IMR-90 (cell line): ENCODE measurements at regions not wholly inside any gene's neighbourhood (a gene's known extent, or its start where the extent isn't known, plus 50 kb on each side); places are given as distances from the start of the nearest gene placed in this dataset.

ENCODE experiments used
- ATAC-seq: fragments of 200-7000 bp; cut with Tn5 transposase; 2 replicates; pipeline ENCODE4 v1.9.1; 2020; ENCODE audit warnings: low read depth, mild to moderate bottlenecking, moderate library complexity
- BruUV-seq: library from RNA; stranded (reverse); fragments of 400-500 nt; replicated peaks from 2 replicates; lab custom pipeline; 2021; lab: Mats Ljungman, UMichigan
- CTCF ChIA-PET: fragments of 300-600 bp; formaldehyde crosslinking; extraction: SDS; loops from one replicate; lab custom pipeline; 2021; ENCODE audit warnings: antibody characterized with exemption; lab: Yijun Ruan, JAX
- POLR2A ChIA-PET: fragments of 300-600 bp; sonication (Branson Sonifier 250); formaldehyde crosslinking; loops from one replicate; lab custom pipeline; 2022; ENCODE audit warnings: antibody characterized with exemption; ENCODE audit not compliant: unreplicated experiment; lab: Charles Lee
- DNase-seq: peaks from one replicate; pipeline ENCODE4 v3.0.0; 2013
- H2AFZ ChIP-seq: replicated peaks from 2 replicates; pipeline ENCODE3; 2013; ENCODE audit warnings: low read length, mild to moderate bottlenecking; ENCODE audit not compliant: poor library complexity
- H2AK5ac ChIP-seq: 2 replicates; pipeline ENCODE4 v1.6.1; 2013; ENCODE audit warnings: low read depth, low read length, inconsistent platforms
- H2AK9ac ChIP-seq: replicated peaks from 2 replicates; pipeline ENCODE3; 2013; ENCODE audit warnings: mild to moderate bottlenecking, low read depth, low read length, moderate library complexity; ENCODE audit not compliant: poor library complexity
- H2BK120ac ChIP-seq: 2 replicates; pipeline ENCODE4 v1.6.1; 2013; ENCODE audit warnings: low read depth, low read length, inconsistent platforms
- H2BK15ac ChIP-seq: 3 replicates; pipeline ENCODE4 v1.6.1; 2013; ENCODE audit warnings: low read depth, low read length, inconsistent platforms
- H2BK20ac ChIP-seq: 2 replicates; pipeline ENCODE4 v1.6.1; 2013; ENCODE audit warnings: low read depth, mild to moderate bottlenecking, inconsistent platforms, low read length, moderate library complexity
- H2BK5ac ChIP-seq: 2 replicates; pipeline ENCODE4 v1.6.1; 2013; ENCODE audit warnings: mild to moderate bottlenecking, low read depth, low read length, inconsistent platforms; ENCODE audit not compliant: poor library complexity, severe bottlenecking
- H3K14ac ChIP-seq: replicated peaks from 2 replicates; pipeline ENCODE4 v1.6.1; 2013; ENCODE audit warnings: low read depth, low read length, inconsistent platforms
- H3K18ac ChIP-seq: 2 replicates; pipeline ENCODE4 v1.6.1; 2013; ENCODE audit warnings: low read depth, low read length, control low read depth
- H3K23ac ChIP-seq: 2 replicates; pipeline ENCODE4 v1.6.1; 2013; ENCODE audit warnings: low read depth, low read length, inconsistent platforms
- H3K27ac ChIP-seq: 2 replicates; pipeline ENCODE4 v1.5.1; 2013; ENCODE audit warnings: mild to moderate bottlenecking, control low read depth, low read length; ENCODE audit not compliant: insufficient read depth
- H3K27me3 ChIP-seq: 2 replicates; pipeline ENCODE4 v1.6.1; 2013; ENCODE audit warnings: low read length; ENCODE audit not compliant: control insufficient read depth, insufficient read depth
- H3K36me3 ChIP-seq: 2 replicates; pipeline ENCODE4 v1.6.1; 2013; ENCODE audit warnings: low read length, mixed read lengths; ENCODE audit not compliant: control insufficient read depth, insufficient read depth
- H3K4ac ChIP-seq: 2 replicates; pipeline ENCODE4 v1.6.1; 2013; ENCODE audit warnings: low read depth, low read length, inconsistent platforms
- H3K4me1 ChIP-seq: 2 replicates; pipeline ENCODE4 v1.6.1; 2013; ENCODE audit warnings: low read length, mixed read lengths; ENCODE audit not compliant: control insufficient read depth, insufficient read depth
- H3K4me2 ChIP-seq: 2 replicates; pipeline ENCODE4 v1.6.1; 2013; ENCODE audit warnings: low read depth, mild to moderate bottlenecking, control low read depth, low read length, moderate library complexity
- H3K4me3 ChIP-seq: 2 replicates; pipeline ENCODE4 v1.5.1; 2013; ENCODE audit warnings: low read depth, mild to moderate bottlenecking, control low read depth, low read length, moderate library complexity; ENCODE audit not compliant: insufficient read depth
- H3K56ac ChIP-seq: 2 replicates; pipeline ENCODE4 v1.6.1; 2013; ENCODE audit warnings: low read length, inconsistent platforms; ENCODE audit not compliant: insufficient read depth; ENCODE audit errors: extremely low read depth
- H3K79me1 ChIP-seq, 2 experiments: 2 replicates each; pipeline ENCODE4 v1.6.1; 2013; ENCODE audit warnings: low read length in 2 of 2, inconsistent platforms in 1 of 2, low read depth in 1 of 2
- H3K9ac ChIP-seq: 2 replicates; pipeline ENCODE4 v1.6.1; 2013; ENCODE audit warnings: low read depth, low read length, control low read depth
- H3K9me1 ChIP-seq: 2 replicates; pipeline ENCODE4 v1.6.1; 2013; ENCODE audit warnings: low read length, inconsistent platforms; ENCODE audit not compliant: insufficient read depth
- H3K9me3 ChIP-seq: 2 replicates; pipeline ENCODE4 v1.6.1; 2013; ENCODE audit warnings: low read length; ENCODE audit not compliant: control insufficient read depth, insufficient read depth
- H4K20me1 ChIP-seq: 2 replicates; pipeline ENCODE4 v1.6.1; 2013; ENCODE audit warnings: low read length, inconsistent platforms; ENCODE audit not compliant: insufficient read depth
- H4K5ac ChIP-seq: 2 replicates; pipeline ENCODE4 v1.6.1; 2013; ENCODE audit warnings: mild to moderate bottlenecking, low read depth, low read length, control low read depth
- H4K8ac ChIP-seq, 2 experiments: 2 replicates each; pipeline ENCODE4 v1.6.1; 2013; ENCODE audit warnings: low read depth in 2 of 2, low read length in 2 of 2, control low read depth in 1 of 2, inconsistent platforms in 1 of 2
- H4K91ac ChIP-seq: 2 replicates; pipeline ENCODE4 v1.6.1; 2013; ENCODE audit warnings: low read depth, low read length, inconsistent platforms; ENCODE audit not compliant: insufficient read depth
- BHLHE40 ChIP-seq: fragments of 150-350 bp; IDR thresholded peaks from 2 replicates; pipeline ENCODE4 v1.6.1; 2016; ENCODE audit warnings: mild to moderate bottlenecking, low read depth, low read length
- CEBPB ChIP-seq: IDR thresholded peaks from 2 replicates; pipeline ENCODE4 v1.6.1; 2012; ENCODE audit warnings: low read depth, low read length, improper control_type of control experiment
- CHD1 ChIP-seq: IDR thresholded peaks from 2 replicates; pipeline ENCODE4 v1.6.1; 2012; ENCODE audit warnings: low read depth, low read length, improper control_type of control experiment
- CTCF ChIP-seq: conservative IDR thresholded peaks from 2 replicates; pipeline ENCODE4 v1.5.1; 2012; ENCODE audit warnings: mild to moderate bottlenecking, low read depth, low read length, improper control_type of control experiment
- ELK1 ChIP-seq: fragments of 150-350 bp; IDR thresholded peaks from 2 replicates; pipeline ENCODE4 v1.6.1; 2016; ENCODE audit warnings: low read depth, mild to moderate bottlenecking, low read length, moderate library complexity, borderline replicate concordance
- FOS ChIP-seq: fragments of 150-350 bp; IDR thresholded peaks from 2 replicates; pipeline ENCODE4 v1.6.1; 2016; ENCODE audit warnings: low read depth, low read length
- MAFK ChIP-seq: IDR thresholded peaks from 2 replicates; pipeline ENCODE4 v1.6.1; 2012; ENCODE audit warnings: low read depth, low read length, improper control_type of control experiment
- MAZ ChIP-seq: IDR thresholded peaks from 2 replicates; pipeline ENCODE4 v1.6.1; 2012; ENCODE audit warnings: low read depth, mild to moderate bottlenecking, low read length, improper control_type of control experiment, moderate library complexity, borderline replicate concordance
- MXI1 ChIP-seq: IDR thresholded peaks from 2 replicates; pipeline ENCODE4 v1.6.1; 2012; ENCODE audit warnings: low read depth, mild to moderate bottlenecking, low read length, moderate library complexity, borderline replicate concordance
- NFE2L2 ChIP-seq: fragments of 150-350 bp; IDR thresholded peaks from 2 replicates; pipeline ENCODE4 v1.6.1; 2016; ENCODE audit warnings: low read depth, mild to moderate bottlenecking, low read length
- POLR2A ChIP-seq: IDR thresholded peaks from 2 replicates; pipeline ENCODE4 v1.6.1; 2012; ENCODE audit warnings: mild to moderate bottlenecking, low read depth, low read length
- RCOR1 ChIP-seq: IDR thresholded peaks from 2 replicates; pipeline ENCODE4 v1.6.1; 2012; ENCODE audit warnings: mild to moderate bottlenecking, low read length, improper control_type of control experiment; ENCODE audit not compliant: insufficient replicate concordance
- RFX5 ChIP-seq: IDR thresholded peaks from 2 replicates; pipeline ENCODE4 v1.8.0; 2012; ENCODE audit warnings: low read depth, mild to moderate bottlenecking, low read length, moderate library complexity
- USF2 ChIP-seq: fragments of 150-350 bp; IDR thresholded peaks from 2 replicates; pipeline ENCODE4 v1.6.1; 2017; ENCODE audit warnings: mild to moderate bottlenecking, antibody characterized with exemption, low read length, low read depth
- WGBS, 2 experiments: methylation state at CpG; one replicate each; pipeline versions ENCODE4 v1.1.5 to v1.1.7; 2013; ENCODE audit warnings: missing lambda C conversion rate in 2 of 2; ENCODE audit not compliant: insufficient read length in 1 of 2; ENCODE audit errors: extremely low coverage in 2 of 2; 5-methylcytosine and 5-hydroxymethylcytosine counted together
- dilution Hi-C: fragments of 300-500 bp; cut with HindIII; formaldehyde crosslinking; loops from one replicate; pipeline ENCODE4 v1.14.3; 2018; ENCODE audit warnings: low sequenced_read_pairs; ENCODE audit not compliant: unreplicated experiment
- in situ Hi-C: fragments of 300-500 bp; cut with MboI; formaldehyde crosslinking; loops from 3 replicates; pipeline ENCODE4 v1.14.3; 2019; ENCODE audit warnings: low sequenced_read_pairs, inconsistent platforms, mixed read lengths
- intact Hi-C: fragments of 100-400 bp; cut with micrococcal nuclease; formaldehyde crosslinking; loops from 2 replicates; pipeline ENCODE4 v1.10.0; 2022

- Histone ChIP-seq H2BK120ac (no peak overlapping the region), H3K27me3 (no peaks in the 10 kb centered on the region), H3K4me2 (no peak overlapping the region), H2AK9ac (no peak overlapping the region), H3K4me3 (no peak overlapping the region), H2AK5ac (no peak overlapping the region), H3K14ac (no peak overlapping the region), H3K79me1 (no peaks in the 10 kb centered on the region), H3K9me3 (no peaks in the 10 kb centered on the region), H2AFZ (no peak overlapping the region), H3K23ac (no peak overlapping the region), H4K8ac (no peak overlapping the region), H3K36me3 (no peaks in the 10 kb centered on the region), H3K9ac (no peak overlapping the region), H2BK15ac (no peak overlapping the region), H4K20me1 (no peaks in the 10 kb centered on the region), H3K27ac (no peak overlapping the region), H3K56ac (no peak overlapping the region), H2BK20ac (no peak overlapping the region), H3K4ac (no peak overlapping the region), H3K9me1 (no peaks in the 10 kb centered on the region), H3K18ac (no peak overlapping the region), H2BK5ac (no peak overlapping the region), H4K5ac (no peak overlapping the region), H4K91ac (no peak overlapping the region), H3K4me1 (no peaks in the 10 kb centered on the region)
- in situ Hi-C loops (no loop called here), dilution Hi-C loops (no loop called here), intact Hi-C loops (no loop called here)
- no peak for TF ChIP-seq MAZ
- no peak for TF ChIP-seq FOS
- TF ChIP-seq RFX5 = no peak
- no peak for TF ChIP-seq RCOR1
- no peak for TF ChIP-seq ELK1
- TF ChIP-seq MAFK = no peak
- no peak for TF ChIP-seq MXI1
- TF ChIP-seq BHLHE40 = no peak
- no peak for TF ChIP-seq CEBPB
- no peak for TF ChIP-seq POLR2A
- TF ChIP-seq CHD1 = no peak
- no peak for TF ChIP-seq USF2
- TF ChIP-seq CTCF = no peak
- no peak for TF ChIP-seq NFE2L2
- DNase-seq (no peak), ATAC-seq (no peak)
- POLR2A ChIA-PET = no interaction called here
- CTCF ChIA-PET = no interaction called here
- no TSS peak for BruUV-seq
- WGBS, 2 experiments = no CpG with 5 or more reads among the region's 2 CpGs
Observed at GRCh38 chr3:64871834-64872249, 184.0 kb upstream of the ADAMTS9 start.
